GM10248 (cell line): ENCODE measurements at regions not wholly inside any gene's neighbourhood (a gene's known extent, or its start where the extent isn't known, plus 50 kb on each side); places are given as distances from the start of the nearest gene placed in this dataset.

Experiments used
- CTCF ChIA-PET: fragments of 300-600 bp; sonication (Branson Sonifier 250); formaldehyde crosslinking; extraction: SDS; loops from one replicate; lab custom pipeline; 2021; ENCODE audit warnings: antibody characterized with exemption; lab: Yijun Ruan, JAX
- POLR2A ChIA-PET: fragments of 350-650 bp; sonication (Branson Sonifier 250); formaldehyde crosslinking; extraction: SDS; loops from one replicate; lab custom pipeline; 2020; ENCODE audit warnings: antibody characterized with exemption; lab: Yijun Ruan, JAX
- DNase-seq: peaks from one replicate; pipeline ENCODE4 v3.0.0; 2012; ENCODE audit errors: extremely low spot score
- CTCF ChIP-seq: IDR thresholded peaks from 2 replicates; pipeline ENCODE4 v1.5.1; 2012; ENCODE audit warnings: mild to moderate bottlenecking, low read depth; ENCODE audit errors: extremely low read depth, missing control alignments, control extremely low read depth

DNA sequence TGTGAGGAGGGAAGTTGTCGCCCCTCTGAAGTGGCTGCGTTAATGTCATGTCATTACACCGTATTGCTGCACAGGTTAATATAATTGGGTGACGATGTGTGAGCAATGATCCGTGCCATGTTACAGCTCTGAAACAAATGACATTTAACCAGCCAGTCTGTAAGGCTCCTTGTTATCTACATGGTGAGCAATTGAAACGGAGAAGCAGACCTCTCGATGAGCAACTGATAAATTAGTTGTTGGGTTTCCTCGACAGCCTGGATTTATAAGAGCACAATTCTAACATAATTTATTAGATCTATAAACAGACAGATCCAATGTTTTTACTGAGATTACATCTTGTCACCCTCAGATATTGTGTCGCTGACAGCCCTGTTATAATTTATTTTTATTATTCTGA is 49.9 kb upstream of the MAFB start:
- ChIA-PET CTCF (interaction anchor here (0.7 to 6.4 kb wide), 7 partner anchors 12 to 224 kb away, joined by 3 to 47 read pairs (median 4); no protein-coding TSS in a partner anchor), POLR2A (no interaction called here)
- TF ChIP-seq CTCF, result no peak
- no peak for DNase-seq

DNA sequence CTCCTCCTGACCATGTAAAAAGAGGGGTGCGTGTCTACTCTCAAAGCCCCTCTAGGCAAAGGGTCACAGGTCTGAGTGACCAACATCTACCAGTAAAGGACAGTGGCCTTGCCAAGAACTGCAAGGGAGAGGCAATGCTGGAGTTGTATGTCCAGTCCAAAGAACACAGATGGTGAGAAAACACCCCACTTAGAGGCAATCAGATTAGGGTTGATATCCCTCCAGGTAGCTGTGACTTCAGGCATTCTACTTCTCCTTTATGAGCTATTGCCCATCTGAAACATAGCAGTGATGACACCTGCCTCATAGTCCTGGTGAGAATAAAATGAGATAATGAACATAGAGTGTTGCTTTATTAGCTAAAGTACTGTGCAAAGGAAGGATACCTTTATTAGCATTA is 50.8 kb upstream of the MAFB start:
- POLR2A ChIA-PET, result interaction anchor here (0.6 kb wide), 1 partner anchor 879 kb away, joined by 3 read pairs; the partner anchor contains the start of gene CHD6
- TF ChIP-seq CTCF, result no peak
- CTCF ChIA-PET, result interaction anchor here (0.7 to 6.4 kb wide), 11 partner anchors 12 to 223 kb away, joined by 3 to 47 read pairs (median 5); no protein-coding TSS in a partner anchor
- DNase-seq, result no peak

DNA sequence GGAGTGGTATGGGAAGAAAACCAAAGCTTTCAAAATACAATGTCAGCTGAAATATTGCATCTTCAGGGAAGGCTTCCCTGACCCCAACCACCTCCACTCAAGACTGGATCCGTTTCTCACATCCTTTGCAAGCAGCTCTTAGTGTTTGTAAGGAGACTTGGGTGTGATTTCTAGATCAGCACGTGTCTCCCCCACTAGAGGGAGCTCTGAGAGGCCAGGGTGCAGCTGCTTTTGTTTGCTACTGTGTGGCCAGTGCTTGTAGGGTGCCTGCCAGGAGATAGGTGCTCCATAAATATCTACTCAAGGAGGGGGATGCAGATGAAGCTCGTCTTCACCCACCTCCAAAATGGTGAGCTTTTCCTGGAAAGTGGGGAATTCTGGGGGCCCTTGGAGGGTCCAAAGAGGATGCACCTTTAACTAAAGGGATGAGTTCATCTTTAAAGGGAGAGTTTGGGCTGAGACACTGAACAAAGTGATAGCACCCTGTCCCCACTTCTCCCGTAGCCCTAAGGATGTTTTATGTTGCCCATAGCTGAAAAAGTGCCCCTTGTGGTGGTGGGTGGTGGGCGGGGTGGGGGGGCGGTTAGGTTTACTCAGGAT is 52.6 kb upstream of the MAFB start:
- DNase-seq, result peak; percentile 48
- POLR2A ChIA-PET, result no interaction called here

DNA sequence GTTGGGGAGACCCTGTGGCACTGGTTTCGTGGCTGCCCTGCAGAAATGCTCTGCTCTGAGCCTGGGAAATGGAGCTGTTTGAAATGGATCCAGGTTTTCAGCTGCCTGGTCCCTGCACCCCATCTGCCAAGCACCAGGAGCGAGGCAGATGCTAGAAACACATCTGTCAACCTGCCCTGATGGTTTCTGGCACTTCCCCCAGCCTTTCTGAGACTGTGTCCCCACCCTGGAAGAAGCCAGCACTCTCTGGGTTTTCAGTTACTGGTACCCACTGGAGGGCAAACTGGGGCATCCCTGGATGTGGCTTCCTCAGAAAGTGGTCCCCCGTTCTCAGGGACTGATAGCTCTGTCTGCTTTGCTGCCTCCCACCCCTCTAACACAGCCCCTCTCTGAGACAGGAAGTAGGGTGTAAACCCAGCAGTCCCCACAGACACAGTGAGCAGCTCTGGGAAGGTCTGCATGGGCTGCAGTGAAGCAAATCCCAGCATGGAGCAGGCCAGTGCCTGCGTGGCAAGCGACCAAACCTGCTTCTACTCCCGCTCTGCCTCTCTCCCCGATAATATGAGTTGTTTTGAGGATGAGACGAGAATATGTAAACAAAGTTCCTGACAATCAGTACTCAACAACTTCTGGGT is 54.2 kb upstream of the MAFB start:
- POLR2A ChIA-PET, result no interaction called here
- no peak for TF ChIP-seq CTCF
- CTCF ChIA-PET, result interaction anchor here (1.0 to 6.4 kb wide), 6 partner anchors 8 to 220 kb away, joined by 3 to 47 read pairs (median 6); no protein-coding TSS in a partner anchor
- DNase-seq, result no peak

More for the DNA sequence above, 52.6 kb upstream of the MAFB start:
- peak; percentile 58 for TF ChIP-seq CTCF
- CTCF ChIA-PET, result interaction anchor here (0.8 to 6.4 kb wide), 25 partner anchors 10 to 582 kb away, joined by 3 to 47 read pairs (median 4); no protein-coding TSS in a partner anchor

DNA sequence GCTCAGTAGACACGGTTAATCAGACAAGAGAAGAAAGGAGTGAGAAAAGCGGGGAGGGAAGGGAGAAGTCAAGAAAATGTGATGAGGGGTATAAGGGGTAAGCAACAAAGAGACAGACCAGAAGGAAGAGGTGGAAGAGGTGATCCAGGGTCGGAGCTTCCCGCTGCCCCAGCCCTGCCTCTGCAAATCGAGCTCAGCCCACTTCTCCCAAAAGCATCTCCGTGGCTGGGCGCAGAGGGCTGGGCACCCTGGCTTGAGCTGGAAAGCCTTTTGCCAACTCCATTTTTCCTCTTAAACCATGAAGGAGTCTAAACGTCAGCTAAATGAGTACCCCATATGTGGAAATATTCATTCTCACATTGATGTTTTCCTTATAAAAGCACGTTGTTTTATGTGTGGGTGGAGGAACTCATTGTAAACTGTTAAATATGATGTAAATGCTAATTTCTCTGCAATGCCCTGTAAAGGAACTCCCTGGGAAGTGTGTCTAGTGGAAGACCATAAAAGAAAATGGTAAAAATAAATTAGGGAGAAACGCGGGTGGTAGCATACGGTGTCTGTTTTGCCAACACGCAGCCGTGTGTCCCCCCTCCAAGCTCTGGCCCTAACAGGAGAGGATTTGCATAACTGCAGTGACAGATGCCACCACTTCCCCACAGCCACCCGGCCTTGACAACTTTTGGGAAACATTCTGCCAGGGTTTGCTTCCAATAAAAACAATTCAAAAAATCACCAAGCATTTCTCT is 55.2 kb upstream of the MAFB start:
- TF ChIP-seq CTCF, result no peak
- DNase-seq, result no peak
- POLR2A ChIA-PET, result no interaction called here
- CTCF ChIA-PET, result interaction anchor here (1.0 to 6.4 kb wide), 6 partner anchors 7 to 219 kb away, joined by 3 to 47 read pairs (median 6); no protein-coding TSS in a partner anchor

- POLR2A ChIA-PET, result no interaction called here
- DNase-seq, result no peak
- CTCF ChIA-PET, result interaction anchor here (1.0 to 2.3 kb wide), 2 partner anchors 15 to 219 kb away, joined by 3 to 6 read pairs; no protein-coding TSS in a partner anchor
- TF ChIP-seq CTCF, result no peak
Measured at GRCh38 chr20:40744818-40745175, 55.8 kb upstream of the MAFB start.
